ENCODE measurements at regions not wholly inside any gene's neighbourhood (a gene's known extent, or its start where the extent isn't known, plus 50 kb on each side); places are given as distances from the start of the nearest gene placed in this dataset.

GRCh38 chr3:21168471-21168870 lies 582.5 kb downstream of the ZNF385D start:
- TF ChIP-seq CTCF (IDR thresholded peaks at IDR 0.05) (no peak), TCF7L2 (IDR thresholded peaks at IDR 0.05; ENCODE audit: low read depth, low read length) (no peak), REST (IDR thresholded peaks at IDR 0.05; ENCODE audit: insufficient read depth in 1 of 2, low read depth in 2 of 2, low read length in 1 of 2) (no peak), POLR2AphosphoS5 (IDR thresholded peaks at IDR 0.05; ENCODE audit: low read depth, low read length) (no peak)

Data from Panc1 (cell line).